Activated T-helper 17 cell treated with anti-CD3 and anti-CD28 coated beads, Interleukin-2, amount 50 U/mL, for 72 hours (primary cell): ENCODE measurements at regions not wholly inside any gene's neighbourhood (a gene's known extent, or its start where the extent isn't known, plus 50 kb on each side); places are given as distances from the start of the nearest gene placed in this dataset.
"Not testable (repeated sequence)": the region's sequence is repeated elsewhere in the genome, so short reads cannot be mapped to it uniquely, and the experiment has no call there.

Experiments used
- ATAC-seq: fragments of 150-1000 bp; cut with Tn5 transposase; replicated peaks from 2 replicates; pipeline ENCODE4 v1.10.0; 2021; ENCODE audit warnings: mild to moderate bottlenecking, moderate library complexity
- H3K27ac Mint-ChIP-seq: one replicate; pipeline ENCODE4 v1.8.0; 2022; ENCODE audit warnings: mixed read lengths
- H3K27me3 Mint-ChIP-seq: one replicate; pipeline ENCODE4 v1.8.0; 2022; ENCODE audit warnings: mixed read lengths
- H3K36me3 Mint-ChIP-seq: one replicate; pipeline ENCODE4 v1.8.0; 2022; ENCODE audit warnings: low read depth, mild to moderate bottlenecking, mixed read lengths
- H3K4me1 Mint-ChIP-seq: one replicate; pipeline ENCODE4 v1.8.0; 2022; ENCODE audit warnings: mixed read lengths
- H3K4me3 Mint-ChIP-seq: one replicate; pipeline ENCODE4 v1.8.0; 2022; ENCODE audit warnings: mild to moderate bottlenecking, mixed read lengths
- H3K9me3 Mint-ChIP-seq: one replicate; pipeline ENCODE4 v1.8.0; 2022; ENCODE audit warnings: mixed read lengths

DNA sequence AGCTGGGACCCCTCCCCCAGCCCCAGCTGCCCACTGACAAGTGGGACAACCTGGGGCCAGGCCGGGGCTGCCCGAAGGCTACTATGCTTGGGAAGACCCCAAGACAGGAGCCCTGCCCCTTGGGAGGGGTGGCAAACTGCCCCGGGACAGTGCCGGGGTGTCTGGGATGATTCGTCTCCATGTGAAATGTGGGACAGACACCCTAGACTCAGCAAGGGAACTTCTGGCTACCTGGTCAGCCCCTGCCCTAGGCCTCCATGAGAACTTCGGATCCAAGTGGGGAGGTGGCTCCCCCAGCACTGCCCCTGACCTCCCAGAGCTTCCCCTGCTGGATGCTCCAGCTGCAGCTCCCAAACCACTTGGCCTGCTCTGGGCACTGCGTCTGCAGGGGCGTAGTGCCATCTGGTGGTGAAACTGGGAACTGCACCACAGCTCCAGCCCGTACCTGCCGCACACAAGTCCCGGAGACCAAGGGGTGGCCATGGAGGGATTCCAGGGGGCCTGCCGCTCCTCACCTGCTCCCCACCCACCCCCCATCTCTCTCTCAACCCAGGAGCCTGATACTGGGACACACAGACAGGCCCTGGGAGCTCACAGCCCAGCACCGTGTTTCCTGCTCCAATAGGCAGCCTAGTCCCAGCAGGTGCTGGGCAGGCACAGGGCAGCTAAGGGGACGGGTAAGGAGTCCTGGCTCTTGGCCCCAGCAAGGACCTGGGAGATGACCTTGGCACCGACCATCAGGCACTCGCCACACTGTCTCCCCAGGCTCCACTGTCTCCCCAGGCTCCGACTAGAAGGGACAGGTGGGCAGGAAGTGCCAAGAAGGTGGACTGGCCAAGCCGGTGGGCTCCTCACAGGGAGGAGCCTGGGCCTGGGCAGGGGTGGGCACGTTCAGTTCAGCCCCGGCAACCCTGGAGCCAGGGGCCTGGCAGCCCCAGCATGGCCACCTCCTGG is 194.1 kb downstream of the IGLL1 start:
- no peaks in the 10 kb centered on the region for H3K9me3 Mint-ChIP-seq

DNA sequence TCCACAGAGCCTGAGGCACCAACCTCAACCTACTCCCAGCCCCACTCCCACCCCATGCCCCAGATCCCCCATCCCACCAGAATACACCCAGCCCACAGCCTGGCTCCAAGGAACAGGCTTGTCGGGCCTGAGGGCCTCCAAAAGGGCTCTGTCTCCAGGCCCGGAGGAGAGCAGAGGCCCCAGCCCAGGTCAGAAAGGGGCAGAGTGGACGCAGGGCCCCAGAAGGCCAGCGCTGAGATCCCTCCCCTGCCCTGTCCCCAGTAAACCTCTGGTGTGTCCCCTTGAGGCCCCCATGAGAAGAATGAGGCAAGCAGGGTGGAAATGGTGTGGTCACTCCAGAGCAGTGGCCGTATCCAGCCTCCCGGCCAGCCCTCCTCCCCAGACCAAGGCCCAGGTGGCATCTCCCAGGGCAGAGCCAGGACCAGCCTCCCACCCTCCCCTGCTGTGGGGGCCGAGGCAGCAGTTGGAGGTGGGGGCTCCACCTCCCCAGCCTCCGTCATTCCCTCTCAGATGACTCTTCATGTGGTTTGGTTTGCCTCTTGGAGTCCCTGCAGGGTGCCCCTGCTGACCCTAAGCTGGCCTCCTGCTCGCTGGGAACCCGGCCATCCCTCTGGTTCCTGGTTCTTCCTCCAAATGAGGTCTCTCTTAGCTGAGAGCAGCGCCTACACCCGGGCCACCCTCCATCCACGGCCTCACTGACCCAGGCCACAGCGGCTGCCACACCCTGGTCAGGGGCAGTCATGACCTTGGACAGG is 195.0 kb downstream of the IGLL1 start:
- no peaks in the 10 kb centered on the region for H3K9me3 Mint-ChIP-seq
- no peaks in the 10 kb centered on the region for H3K36me3 Mint-ChIP-seq
- H3K27me3 Mint-ChIP-seq = no peaks in the 10 kb centered on the region
- H3K4me1 Mint-ChIP-seq = peaks cover 6% of the 10 kb centered on the region
- H3K4me3 Mint-ChIP-seq = no peak overlapping the region
- no peak for ATAC-seq
- H3K27ac Mint-ChIP-seq = no peak overlapping the region

More for the DNA sequence above, 194.1 kb downstream of the IGLL1 start:
- Mint-ChIP-seq H3K4me1 (peaks cover under 1% of the 10 kb centered on the region), H3K36me3 (no peaks in the 10 kb centered on the region), H3K27ac (no peak overlapping the region), H3K4me3 (no peak overlapping the region), H3K27me3 (no peaks in the 10 kb centered on the region)
- peak; percentile 83 for ATAC-seq

DNA sequence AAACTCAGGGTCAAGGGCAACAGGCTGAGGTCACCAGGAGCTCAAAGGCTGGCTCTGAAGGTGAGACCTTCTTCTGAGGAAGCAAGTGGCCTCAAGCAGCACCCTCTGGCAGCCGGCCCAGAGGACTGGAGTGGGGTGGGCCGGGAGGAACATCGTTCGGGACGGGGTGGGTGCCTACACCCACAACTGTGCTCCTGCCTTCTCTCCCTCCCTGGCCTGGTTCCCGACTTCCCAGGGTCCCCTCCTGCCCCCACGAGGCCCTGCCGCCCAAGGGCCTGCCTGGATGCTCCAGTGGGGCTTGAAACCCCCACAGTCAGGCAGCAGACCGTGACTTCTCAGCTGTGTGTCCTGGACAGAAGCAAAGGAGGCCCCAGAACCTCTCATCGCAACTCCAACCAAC is 195.7 kb downstream of the IGLL1 start:
- H3K27me3 Mint-ChIP-seq = no peaks in the 10 kb centered on the region
- ATAC-seq = no peak

DNA sequence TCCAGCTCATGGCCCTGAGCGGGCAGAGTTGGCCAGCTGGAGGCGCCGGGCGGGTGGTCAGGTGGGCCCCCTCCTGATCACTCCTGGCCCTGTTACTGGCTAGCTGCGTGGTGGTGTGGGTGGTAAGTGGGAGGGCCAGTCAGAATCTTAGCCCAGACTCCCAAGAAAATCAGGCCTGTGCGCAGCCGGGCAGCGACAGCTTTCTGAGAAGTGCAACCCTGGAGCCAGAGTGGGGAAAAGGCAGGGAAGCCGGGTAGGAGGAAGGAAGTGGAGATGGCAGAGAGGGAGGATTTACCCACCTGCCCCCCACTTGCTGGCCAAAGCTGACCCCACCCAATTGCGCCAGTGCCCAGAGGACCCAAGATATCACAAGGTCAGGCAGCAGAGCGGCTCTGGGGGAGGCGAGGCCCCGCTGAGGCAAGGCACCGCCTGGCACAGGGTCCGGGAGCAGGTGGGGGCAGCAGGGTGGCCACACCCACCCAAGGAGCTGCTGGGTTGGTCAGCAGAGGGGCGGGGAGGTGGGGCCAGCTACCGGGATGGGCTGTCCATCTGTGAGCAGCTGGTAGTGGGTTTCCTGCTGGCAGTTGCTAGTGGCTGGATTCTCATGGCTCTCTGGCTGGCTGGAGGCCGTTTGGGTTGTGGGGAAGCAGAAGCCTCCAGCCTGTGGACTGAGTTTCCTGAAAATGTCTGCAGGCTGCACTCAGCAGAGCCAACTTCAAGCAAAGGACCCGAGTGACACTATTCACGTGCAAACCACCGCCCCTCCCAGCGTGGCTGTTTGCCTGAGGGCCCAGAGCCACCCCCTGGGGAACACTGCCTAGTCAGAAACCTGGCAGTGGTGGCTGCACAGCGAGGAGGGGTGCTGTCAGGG is 196.4 kb downstream of the IGLL1 start:
- ATAC-seq = no peak
- Mint-ChIP-seq H3K36me3 (no peaks in the 10 kb centered on the region), H3K4me3 (no peak overlapping the region), H3K9me3 (no peaks in the 10 kb centered on the region), H3K4me1 (peaks cover 6% of the 10 kb centered on the region), H3K27ac (no peak overlapping the region), H3K27me3 (no peaks in the 10 kb centered on the region)

More for the DNA sequence above, 195.7 kb downstream of the IGLL1 start:
- Mint-ChIP-seq H3K9me3 (no peaks in the 10 kb centered on the region), H3K4me3 (no peak overlapping the region), H3K27ac (no peak overlapping the region), H3K36me3 (no peaks in the 10 kb centered on the region), H3K4me1 (peaks cover 6% of the 10 kb centered on the region)

DNA sequence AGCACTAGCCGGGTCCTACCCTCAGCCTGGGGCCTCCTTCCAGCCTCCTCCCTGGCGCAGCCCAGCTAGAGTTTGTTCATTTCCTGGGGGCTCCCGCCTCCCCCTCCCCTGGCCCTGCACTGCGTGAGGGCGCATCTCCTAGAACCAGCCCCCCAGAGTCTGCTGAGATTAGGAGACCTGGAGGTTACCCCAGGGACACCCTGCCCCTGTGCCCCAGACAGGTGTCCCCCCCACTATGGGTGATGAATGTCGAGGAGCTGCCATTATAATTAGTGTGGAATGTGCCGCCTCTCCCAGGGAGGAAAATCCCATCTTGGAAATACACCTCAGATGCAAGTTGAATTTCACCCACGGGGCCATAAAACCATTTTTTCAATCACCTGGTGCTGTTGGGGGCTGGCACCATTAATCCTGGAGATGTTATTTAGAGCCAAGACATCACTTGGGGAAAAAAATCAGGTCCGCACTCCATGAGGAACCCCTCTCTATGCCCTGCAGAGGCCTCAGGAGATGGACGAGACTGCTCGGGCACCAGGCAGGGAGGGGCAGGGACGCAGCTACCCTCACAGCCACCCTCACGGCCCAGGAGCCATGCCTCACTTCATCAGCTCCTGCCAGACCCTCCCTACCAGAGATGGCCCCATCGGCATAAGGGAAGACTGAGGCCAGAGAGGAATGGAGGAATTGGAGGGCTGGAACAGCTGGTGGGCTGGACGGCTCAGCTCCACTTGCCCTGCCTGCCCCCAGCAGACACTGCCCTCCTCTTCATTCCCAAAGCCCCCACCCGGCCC is 197.5 kb downstream of the IGLL1 start:
- Mint-ChIP-seq H3K27ac (no peak overlapping the region), H3K4me3 (no peak overlapping the region), H3K27me3 (no peaks in the 10 kb centered on the region), H3K4me1 (peaks cover 6% of the 10 kb centered on the region), H3K36me3 (no peaks in the 10 kb centered on the region), H3K9me3 (no peaks in the 10 kb centered on the region)
- ATAC-seq = no peak

DNA sequence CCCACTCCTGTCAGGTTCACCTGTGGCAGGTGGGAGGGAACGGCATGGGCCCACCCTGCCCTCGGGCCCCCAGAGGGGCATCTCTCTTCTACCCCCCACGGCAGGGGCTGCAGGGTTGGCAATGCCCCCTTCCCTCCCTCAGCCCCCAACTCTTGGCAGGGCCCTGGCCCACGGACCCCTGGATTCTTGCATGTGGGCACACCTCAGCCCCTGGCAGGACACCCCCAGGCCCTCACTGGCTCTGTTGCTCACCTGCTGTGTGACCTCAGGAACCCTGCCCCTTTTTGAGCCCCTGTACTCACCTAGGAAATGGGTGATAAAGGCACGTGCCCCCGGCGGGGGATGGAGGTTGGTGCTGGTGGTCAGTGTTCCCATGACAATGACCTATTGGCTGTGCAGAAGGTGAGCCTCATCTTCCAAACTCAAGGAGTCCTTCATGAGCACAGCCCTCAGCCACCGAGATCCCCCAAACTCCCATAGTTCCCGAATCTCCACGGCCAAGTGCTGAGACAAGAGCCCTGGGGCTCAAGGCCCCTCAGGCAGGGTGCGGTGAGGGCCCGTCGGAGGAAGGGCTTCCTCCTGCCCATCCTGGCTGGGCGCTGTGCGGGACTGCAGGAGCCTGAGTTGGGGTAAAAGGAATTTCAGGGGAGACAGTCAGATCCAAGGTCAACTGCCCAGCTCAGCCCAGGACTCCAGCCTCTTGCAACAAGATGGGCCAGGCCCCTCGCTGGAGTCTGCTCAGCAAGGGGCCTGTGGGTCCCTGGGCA is 198.2 kb downstream of the IGLL1 start:
- ATAC-seq = no peak
- Mint-ChIP-seq H3K4me1 (peaks cover 6% of the 10 kb centered on the region), H3K27ac (no peak overlapping the region), H3K4me3 (no peak overlapping the region), H3K36me3 (no peaks in the 10 kb centered on the region), H3K27me3 (no peaks in the 10 kb centered on the region), H3K9me3 (no peaks in the 10 kb centered on the region)

DNA sequence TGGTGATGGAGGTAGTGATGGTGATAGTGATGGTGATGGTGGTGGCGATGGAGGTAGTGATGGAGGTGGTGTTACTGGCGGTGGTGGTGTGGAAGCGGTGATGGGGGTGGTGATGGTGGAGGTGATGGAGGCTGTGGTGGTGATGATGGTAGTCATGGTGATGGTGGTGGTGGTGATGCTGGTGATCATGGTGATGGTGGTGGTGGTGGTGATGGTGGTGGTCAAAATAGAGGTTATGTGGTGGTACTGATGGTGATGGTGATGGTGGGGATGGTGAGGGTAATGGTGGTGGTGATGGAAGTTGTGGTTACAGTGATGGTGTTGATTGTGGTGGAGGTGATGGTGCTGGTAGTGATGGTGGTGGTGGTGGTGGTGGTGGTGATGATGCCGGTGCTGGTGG is 199.2 kb downstream of the IGLL1 start:
- Mint-ChIP-seq H3K4me1 (peaks cover 6% of the 10 kb centered on the region), H3K27me3 (no peaks in the 10 kb centered on the region)

GRCh38 chr22:23380230-23380573 is 199.9 kb downstream of the IGLL1 start:
- Mint-ChIP-seq H3K36me3 (no peaks in the 10 kb centered on the region), H3K4me3 (no peak overlapping the region), H3K27me3 (no peaks in the 10 kb centered on the region), H3K4me1 (peaks cover 6% of the 10 kb centered on the region), H3K27ac (no peak overlapping the region), H3K9me3 (no peaks in the 10 kb centered on the region)
- ATAC-seq = no peak

More for the DNA sequence above, 199.2 kb downstream of the IGLL1 start:
- Mint-ChIP-seq H3K9me3 (no peaks in the 10 kb centered on the region), H3K27ac (no peak overlapping the region), H3K4me3 (no peak overlapping the region), H3K36me3 (no peaks in the 10 kb centered on the region)
- ATAC-seq = no peak

GRCh38 chr22:23379540-23380229 is 199.4 kb downstream of the BCR start:
- not testable (repeated sequence) for H3K9me3 Mint-ChIP-seq, ATAC-seq, H3K27ac Mint-ChIP-seq

DNA sequence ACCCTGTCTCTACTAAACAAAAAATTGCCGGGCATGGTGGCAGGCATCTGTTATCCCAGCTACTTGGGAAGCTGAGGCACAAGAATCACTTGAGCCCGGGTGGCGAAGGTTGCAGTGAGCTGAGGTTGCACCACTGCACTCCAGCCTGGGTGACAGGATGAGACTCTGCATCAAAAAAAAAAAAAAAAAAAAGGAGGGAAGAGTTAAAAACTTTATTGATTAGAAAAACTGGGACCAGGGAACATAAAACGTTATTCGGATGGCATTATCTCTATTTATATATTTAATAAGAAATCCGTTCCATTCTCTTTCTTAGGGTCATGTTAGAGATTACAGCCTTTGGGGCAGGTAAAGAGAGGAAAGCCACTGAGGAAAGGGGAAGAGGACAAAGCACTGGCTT is 197.5 kb downstream of the BCR start:
- Mint-ChIP-seq H3K4me3 (no peak overlapping the region), H3K9me3 (no peaks in the 10 kb centered on the region), H3K4me1 (peaks cover 6% of the 10 kb centered on the region), H3K27ac (no peak overlapping the region), H3K36me3 (no peaks in the 10 kb centered on the region), H3K27me3 (peaks cover 3% of the 10 kb centered on the region)
- ATAC-seq = no peak

More at GRCh38 chr22:23379540-23380229, 199.4 kb downstream of the BCR start:
- H3K27me3 Mint-ChIP-seq, H3K36me3 Mint-ChIP-seq, H3K4me1 Mint-ChIP-seq, H3K4me3 Mint-ChIP-seq: not testable (repeated sequence)

- Mint-ChIP-seq H3K36me3 (no peaks in the 10 kb centered on the region), H3K27me3 (peaks cover 3% of the 10 kb centered on the region), H3K9me3 (no peaks in the 10 kb centered on the region), H3K4me1 (peaks cover 6% of the 10 kb centered on the region), H3K27ac (no peak overlapping the region), H3K4me3 (no peak overlapping the region)
- ATAC-seq = peak; percentile 71
Measured at GRCh38 chr22:23376256-23376655, 195.9 kb downstream of the BCR start.

DNA sequence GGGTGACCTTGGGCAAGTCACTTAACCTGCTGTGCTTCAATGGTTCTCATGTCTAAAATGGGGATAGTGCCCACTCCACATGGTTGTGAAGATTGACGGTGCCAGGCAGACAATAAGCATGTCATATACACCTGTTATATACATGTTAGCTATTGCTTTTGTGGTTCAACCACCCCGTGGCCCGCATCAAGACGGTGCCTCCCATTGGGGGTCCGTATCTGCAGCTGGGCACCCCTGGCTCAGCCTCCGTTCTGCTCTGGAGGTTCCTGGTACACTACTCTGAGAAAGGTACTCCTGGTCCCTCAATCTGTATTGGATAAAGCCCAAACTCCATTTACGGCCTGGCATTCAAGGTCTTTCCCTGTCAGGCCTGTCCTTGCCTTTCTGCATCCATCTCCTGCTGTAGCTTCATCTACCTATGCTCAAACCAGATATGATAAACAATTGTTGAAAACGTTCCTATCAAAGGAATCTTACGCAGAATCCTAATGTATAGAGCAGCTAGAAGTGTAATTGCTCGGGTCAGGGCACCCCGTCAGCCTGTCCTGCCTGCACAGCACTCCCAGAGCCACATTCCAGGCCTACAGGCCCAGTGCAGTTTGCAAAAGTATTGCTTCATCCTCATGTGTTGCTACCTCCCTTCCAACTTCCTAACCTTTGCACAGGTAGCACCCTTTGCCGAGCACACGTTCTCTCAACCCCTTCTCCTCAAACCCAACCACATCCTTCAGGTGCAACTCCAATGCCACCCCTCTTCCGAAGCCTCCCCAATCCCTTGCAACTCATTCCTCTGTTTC is 194.9 kb downstream of the BCR start:
- Mint-ChIP-seq H3K4me1 (no peaks in the 10 kb centered on the region), H3K27me3 (peaks cover 7% of the 10 kb centered on the region), H3K27ac (no peak overlapping the region), H3K9me3 (no peaks in the 10 kb centered on the region), H3K4me3 (no peak overlapping the region), H3K36me3 (no peaks in the 10 kb centered on the region)
- ATAC-seq = no peak
